VCaP (cell line): ENCODE measurements at regions not wholly inside any gene's neighbourhood (a gene's known extent, or its start where the extent isn't known, plus 50 kb on each side); places are given as distances from the start of the nearest gene placed in this dataset.
"Not testable (repeated sequence)": the region's sequence is repeated elsewhere in the genome, so short reads cannot be mapped to it uniquely, and the experiment has no call there.

Source experiments
- H3K27ac ChIP-seq: fragments of 450-650 bp; 2 replicates; pipeline ENCODE4 v1.5.1; 2017
- TF ChIP-seq, protein P1 (sequence below): fragments of 450-650 bp; conservative IDR thresholded peaks from 2 replicates; pipeline ENCODE4 v1.5.1; 2017; ENCODE audit warnings: mild to moderate bottlenecking, moderate library complexity

DNA sequence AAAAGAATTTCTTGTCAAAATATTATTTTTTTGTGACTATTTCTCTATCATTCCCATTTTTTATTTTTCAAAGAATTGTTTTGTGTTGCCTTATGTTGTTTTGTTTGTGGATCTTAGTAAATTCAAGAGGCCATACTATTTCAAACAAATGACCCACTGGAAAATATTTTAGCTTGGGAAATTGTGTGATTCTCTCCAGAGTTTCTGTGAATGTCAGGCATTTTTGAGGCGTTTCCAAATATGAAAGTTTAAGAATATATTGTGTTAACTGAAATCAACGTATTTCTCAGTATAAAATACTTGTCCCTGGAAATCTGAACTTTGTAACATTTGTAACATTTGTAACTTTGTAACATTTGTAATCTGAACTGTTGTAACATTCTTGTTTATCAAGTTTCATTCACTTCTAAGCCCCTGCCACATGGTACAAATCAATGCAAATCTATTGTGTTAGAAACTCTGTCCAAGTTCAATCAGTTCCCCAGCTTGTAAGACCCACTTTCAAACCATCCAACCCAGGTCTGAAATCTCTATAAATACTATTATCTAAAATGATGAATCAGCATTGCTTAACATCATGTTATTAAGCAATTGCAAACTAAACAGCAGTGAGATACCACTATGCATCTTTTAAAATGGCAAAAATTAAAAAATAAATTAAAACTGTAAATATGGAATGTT, 465.4 kb upstream of the GRID2 start:
- H3K27ac ChIP-seq: no peak overlapping the region

DNA sequence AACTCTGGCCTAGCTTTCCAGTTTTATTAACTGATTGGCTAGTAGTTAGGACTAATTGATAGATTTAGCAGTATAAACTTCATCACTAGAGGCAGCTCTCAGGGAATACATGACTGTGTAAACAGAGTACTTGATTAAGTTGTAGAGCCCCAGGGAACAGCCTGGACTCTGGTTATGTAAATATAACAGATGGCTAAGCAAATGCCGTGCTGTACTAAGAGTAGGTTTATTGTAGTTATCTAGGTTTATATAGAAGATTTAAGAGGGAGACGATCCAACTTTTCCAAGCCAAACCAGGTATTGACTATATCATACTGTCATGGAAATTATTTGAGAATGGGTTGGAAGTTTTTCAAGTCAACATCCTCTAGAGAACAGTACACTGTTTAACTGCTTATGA, 463.4 kb upstream of the GRID2 start:
- TF ChIP-seq, protein P1, sequence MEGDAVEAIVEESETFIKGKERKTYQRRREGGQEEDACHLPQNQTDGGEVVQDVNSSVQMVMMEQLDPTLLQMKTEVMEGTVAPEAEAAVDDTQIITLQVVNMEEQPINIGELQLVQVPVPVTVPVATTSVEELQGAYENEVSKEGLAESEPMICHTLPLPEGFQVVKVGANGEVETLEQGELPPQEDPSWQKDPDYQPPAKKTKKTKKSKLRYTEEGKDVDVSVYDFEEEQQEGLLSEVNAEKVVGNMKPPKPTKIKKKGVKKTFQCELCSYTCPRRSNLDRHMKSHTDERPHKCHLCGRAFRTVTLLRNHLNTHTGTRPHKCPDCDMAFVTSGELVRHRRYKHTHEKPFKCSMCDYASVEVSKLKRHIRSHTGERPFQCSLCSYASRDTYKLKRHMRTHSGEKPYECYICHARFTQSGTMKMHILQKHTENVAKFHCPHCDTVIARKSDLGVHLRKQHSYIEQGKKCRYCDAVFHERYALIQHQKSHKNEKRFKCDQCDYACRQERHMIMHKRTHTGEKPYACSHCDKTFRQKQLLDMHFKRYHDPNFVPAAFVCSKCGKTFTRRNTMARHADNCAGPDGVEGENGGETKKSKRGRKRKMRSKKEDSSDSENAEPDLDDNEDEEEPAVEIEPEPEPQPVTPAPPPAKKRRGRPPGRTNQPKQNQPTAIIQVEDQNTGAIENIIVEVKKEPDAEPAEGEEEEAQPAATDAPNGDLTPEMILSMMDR: no peak
- H3K27ac ChIP-seq: no peak overlapping the region; the same call in 1 of the 2 replicates

More for the DNA sequence above, 465.4 kb upstream of the GRID2 start:
- TF ChIP-seq, protein P1: no peak

DNA sequence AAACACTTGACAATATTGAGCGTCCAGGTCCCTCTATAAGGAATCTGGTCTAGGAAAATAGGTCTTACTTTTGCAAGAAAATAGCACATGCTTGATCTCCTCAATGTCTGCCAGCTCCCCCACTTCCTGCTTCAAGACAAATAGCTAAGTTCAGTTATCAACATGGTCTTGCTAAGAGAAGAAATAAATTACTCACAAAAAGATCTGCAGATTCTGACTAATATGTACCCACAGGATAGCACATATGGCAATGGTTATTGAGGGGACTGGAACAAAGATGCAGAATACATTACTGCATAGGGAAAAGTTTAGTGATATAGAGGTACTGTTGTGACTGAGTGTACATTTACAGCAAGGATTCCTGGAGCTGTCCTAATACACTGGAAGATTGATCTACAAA, 457.5 kb upstream of the GRID2 start:
- TF ChIP-seq, protein P1: no peak
- no peak overlapping the region for H3K27ac ChIP-seq

DNA sequence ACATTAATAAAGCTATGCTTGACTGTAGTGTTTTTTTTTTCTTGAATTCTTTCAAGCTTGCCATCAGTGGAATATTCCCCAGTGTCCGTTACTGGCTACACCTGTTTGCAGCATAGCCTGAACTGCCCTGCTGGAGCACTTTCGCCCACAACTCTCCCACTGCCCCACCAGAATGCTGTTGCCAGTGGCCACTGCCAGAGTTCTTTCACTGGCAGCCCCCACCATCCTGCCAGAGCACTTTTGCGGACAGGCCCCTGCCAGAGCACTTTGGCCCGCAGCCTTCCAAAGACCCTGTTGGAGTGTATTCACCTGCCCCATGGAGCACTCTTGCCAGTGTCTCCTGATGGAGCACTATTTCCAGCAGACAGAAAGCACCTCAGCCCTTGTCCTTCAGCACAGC, 452.3 kb upstream of the GRID2 start:
- TF ChIP-seq, protein P1: no peak
- no peak overlapping the region for H3K27ac ChIP-seq

GRCh38 chr4:91887926-91888325, 415.8 kb upstream of the GRID2 start:
- TF ChIP-seq, protein P1: no peak
- H3K27ac ChIP-seq: no peak overlapping the region

GRCh38 chr4:91891217-91891616, 412.5 kb upstream of the GRID2 start:
- H3K27ac ChIP-seq: not testable (repeated sequence)

DNA sequence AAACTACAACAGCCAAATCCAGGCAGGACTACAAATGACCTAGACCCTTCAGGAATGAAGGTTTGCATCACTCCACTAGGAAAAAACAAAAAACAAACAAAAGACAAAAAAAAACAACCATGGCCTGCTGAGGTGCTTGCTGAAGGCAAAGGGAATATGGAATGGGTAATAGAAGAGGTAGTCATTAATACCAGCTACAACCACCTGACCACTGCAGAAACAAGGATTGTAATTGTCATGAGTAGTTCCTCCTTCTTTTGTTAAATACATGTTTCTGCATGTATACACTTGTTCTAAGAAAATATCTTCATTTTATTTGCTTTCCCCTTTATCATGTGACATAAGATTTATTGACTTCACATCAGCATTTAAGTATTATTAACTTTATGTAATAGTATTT, 409.8 kb upstream of the GRID2 start:
- TF ChIP-seq, protein P1: no peak
- H3K27ac ChIP-seq: no peak overlapping the region

GRCh38 chr4:91904556-91904955, 399.2 kb upstream of the GRID2 start:
- H3K27ac ChIP-seq: no peak overlapping the region

More at GRCh38 chr4:91904556-91904955, 399.2 kb upstream of the GRID2 start:
- TF ChIP-seq, protein P1: no peak
